ENCODE measurements at regions not wholly inside any gene's neighbourhood (a gene's known extent, or its start where the extent isn't known, plus 50 kb on each side); places are given as distances from the start of the nearest gene placed in this dataset.

- Histone ChIP-seq H3K27ac (replicated peaks) (no peak overlapping the region), H3K4me1 (no peaks in the 10 kb centered on the region), H3K27me3 (ENCODE audit: low read depth) (no peaks in the 10 kb centered on the region), H3K36me3 (no peaks in the 10 kb centered on the region), H3K4me3 (no peak overlapping the region), H3K9me3 (replicated peaks) (peaks cover 12% of the 10 kb centered on the region)
- no peak for DNase-seq
- intact Hi-C loops (cut with micrococcal nuclease) = no loop called here
- TF ChIP-seq CTCF (IDR thresholded peaks at IDR 0.05; ENCODE audit: borderline replicate concordance) = no peak
These were observed 93.3 kb downstream of the HYCC1 start for GRCh38 chr7:22920672-22921071.

GRCh38 chr7:22913158-22913557, 90.5 kb upstream of the TOMM7 start:
- TF ChIP-seq CTCF (IDR thresholded peaks at IDR 0.05; ENCODE audit: borderline replicate concordance) = no peak
- no peak for DNase-seq
- H3K27ac ChIP-seq (replicated peaks) = no peak overlapping the region
- H3K4me3 ChIP-seq = no peak overlapping the region
- H3K36me3 ChIP-seq = no peaks in the 10 kb centered on the region
- no peaks in the 10 kb centered on the region for H3K9me3 ChIP-seq (replicated peaks)
- H3K4me1 ChIP-seq = peaks cover 41% of the 10 kb centered on the region
- intact Hi-C loops (cut with micrococcal nuclease) = no loop called here
- H3K27me3 ChIP-seq (ENCODE audit: low read depth) = no peaks in the 10 kb centered on the region

GRCh38 chr7:22911889-22912288, 89.2 kb upstream of the TOMM7 start:
- intact Hi-C loops (cut with micrococcal nuclease) = no loop called here
- no peaks in the 10 kb centered on the region for H3K27me3 ChIP-seq (ENCODE audit: low read depth)
- H3K9me3 ChIP-seq (replicated peaks) = no peaks in the 10 kb centered on the region
- TF ChIP-seq CTCF (IDR thresholded peaks at IDR 0.05; ENCODE audit: borderline replicate concordance) = no peak
- H3K4me1 ChIP-seq = peaks cover 43% of the 10 kb centered on the region
- H3K27ac ChIP-seq (replicated peaks) = peak overlapping the region; percentile 45
- no peaks in the 10 kb centered on the region for H3K36me3 ChIP-seq
- no peak overlapping the region for H3K4me3 ChIP-seq
- DNase-seq = no peak

- Histone ChIP-seq H3K9me3 (replicated peaks) (no peaks in the 10 kb centered on the region), H3K4me3 (no peak overlapping the region), H3K27ac (replicated peaks) (peak overlapping the region; percentile 47), H3K27me3 (ENCODE audit: low read depth) (no peaks in the 10 kb centered on the region), H3K36me3 (no peaks in the 10 kb centered on the region), H3K4me1 (peaks cover 43% of the 10 kb centered on the region)
- intact Hi-C loops (cut with micrococcal nuclease) = no loop called here
- TF ChIP-seq CTCF (IDR thresholded peaks at IDR 0.05; ENCODE audit: borderline replicate concordance) = no peak
- DNase-seq = no peak
These were observed 87.3 kb upstream of the TOMM7 start for GRCh38 chr7:22909917-22910316.

- H3K9me3 ChIP-seq (replicated peaks) = peaks cover 14% of the 10 kb centered on the region
- no peaks in the 10 kb centered on the region for H3K27me3 ChIP-seq (ENCODE audit: low read depth)
- intact Hi-C loops (cut with micrococcal nuclease) = no loop called here
- no peak for DNase-seq
- no peaks in the 10 kb centered on the region for H3K36me3 ChIP-seq
- no peak for TF ChIP-seq CTCF (IDR thresholded peaks at IDR 0.05; ENCODE audit: borderline replicate concordance)
- H3K4me3 ChIP-seq = no peak overlapping the region
- peak overlapping the region; percentile 22 for H3K27ac ChIP-seq (replicated peaks)
- peaks cover 43% of the 10 kb centered on the region for H3K4me1 ChIP-seq
These were observed 85.2 kb upstream of the TOMM7 start for GRCh38 chr7:22907805-22908204.

- DNase-seq = no peak
- H3K9me3 ChIP-seq (replicated peaks) = peaks cover 15% of the 10 kb centered on the region
- H3K27ac ChIP-seq (replicated peaks) = no peak overlapping the region
- no peaks in the 10 kb centered on the region for H3K36me3 ChIP-seq
- H3K27me3 ChIP-seq (ENCODE audit: low read depth) = no peaks in the 10 kb centered on the region
- no peak overlapping the region for H3K4me3 ChIP-seq
- no peaks in the 10 kb centered on the region for H3K4me1 ChIP-seq
- no peak for TF ChIP-seq CTCF (IDR thresholded peaks at IDR 0.05; ENCODE audit: borderline replicate concordance)
- intact Hi-C loops (cut with micrococcal nuclease) = no loop called here
These were observed 78.1 kb upstream of the TOMM7 start for GRCh38 chr7:22900784-22901183.
